ENCODE measurements at regions not wholly inside any gene's neighbourhood (a gene's known extent, or its start where the extent isn't known, plus 50 kb on each side); places are given as distances from the start of the nearest gene placed in this dataset.
"Not testable (repeated sequence)": the region's sequence is repeated elsewhere in the genome, so short reads cannot be mapped to it uniquely, and the experiment has no call there.

DNA sequence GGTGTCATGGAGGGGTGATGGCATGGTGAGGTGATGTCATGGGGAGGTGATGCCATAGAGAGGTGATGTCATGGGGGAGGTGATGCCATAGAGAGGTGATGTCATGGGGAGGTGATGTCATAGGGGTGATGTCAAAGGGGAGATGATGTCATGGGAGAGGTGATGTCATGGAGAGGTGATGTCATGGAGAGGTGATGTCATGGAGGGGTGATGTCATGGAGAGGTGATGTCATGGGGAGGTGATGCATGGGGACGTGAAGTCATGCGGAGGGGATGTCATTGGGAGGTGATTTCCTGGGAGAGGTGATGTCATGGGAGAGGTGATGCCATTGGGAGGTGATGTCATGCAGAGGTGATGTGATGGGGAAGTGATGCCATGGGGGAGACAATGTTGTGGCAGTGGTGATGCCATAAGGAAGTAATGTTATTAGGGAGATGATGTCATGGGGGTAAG lies 92.1 kb upstream of the C1orf174 start:
- no peak for DNase-seq (ENCODE audit: low read depth in 2 of 2)

DNA sequence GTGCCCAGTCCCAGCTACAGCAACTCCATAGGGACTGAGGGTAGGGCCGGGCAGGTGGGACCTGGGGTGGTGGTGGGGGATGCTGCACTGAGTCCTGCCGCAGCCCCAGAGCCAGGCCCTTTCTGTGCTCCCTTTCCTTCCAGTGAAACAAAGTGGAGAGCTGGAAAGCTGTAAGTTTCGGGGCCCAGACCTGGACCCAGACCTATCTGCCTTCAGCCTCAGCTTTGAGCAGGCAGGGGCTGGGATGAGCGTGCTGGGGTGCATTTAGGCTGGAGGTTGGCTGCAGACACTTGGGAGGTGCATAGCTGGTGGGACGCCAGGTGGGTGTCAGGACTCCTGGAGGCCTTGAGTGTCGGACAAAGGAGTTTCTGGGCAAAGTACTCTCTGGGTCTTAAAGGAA lies 92.7 kb upstream of the C1orf174 start:
- no peak for DNase-seq (ENCODE audit: low read depth in 2 of 2)

DNA sequence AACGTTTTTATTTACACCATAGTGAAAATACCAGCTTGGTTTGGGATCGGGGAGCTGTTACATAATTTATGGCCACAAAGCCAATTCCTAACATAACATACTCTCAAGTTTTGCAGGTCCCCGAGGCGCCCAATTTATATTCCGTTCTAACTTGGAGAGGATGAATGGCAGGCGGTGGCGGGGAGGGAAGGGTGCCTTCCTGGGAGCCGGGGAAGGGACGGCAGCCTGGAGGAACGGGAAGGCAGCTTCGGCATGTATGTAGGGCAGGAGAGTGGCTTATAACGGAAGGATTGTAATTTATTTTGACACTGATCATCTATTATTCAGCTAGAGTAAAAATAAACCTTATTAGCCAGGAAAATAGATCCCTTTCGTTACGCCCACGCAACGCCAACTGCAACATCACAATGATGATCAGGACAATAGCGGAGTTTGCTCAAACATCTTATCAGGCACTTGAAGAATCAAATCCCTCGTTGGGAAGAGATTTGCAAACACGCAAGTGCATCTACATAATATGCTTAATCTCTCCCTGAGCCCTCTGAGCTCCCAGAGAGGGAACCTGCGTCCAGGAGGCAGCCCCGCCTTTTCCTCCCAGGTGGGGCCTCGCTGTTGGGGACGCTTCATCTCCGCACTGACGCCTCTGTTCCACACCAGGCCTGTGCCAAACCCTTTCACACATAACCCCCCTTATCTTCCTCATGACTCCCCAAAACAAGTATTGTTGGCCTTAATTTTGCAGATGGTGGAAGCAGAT lies 93.7 kb upstream of the C1orf174 start:
- DNase-seq (ENCODE audit: low read depth in 2 of 2) = no peak

DNA sequence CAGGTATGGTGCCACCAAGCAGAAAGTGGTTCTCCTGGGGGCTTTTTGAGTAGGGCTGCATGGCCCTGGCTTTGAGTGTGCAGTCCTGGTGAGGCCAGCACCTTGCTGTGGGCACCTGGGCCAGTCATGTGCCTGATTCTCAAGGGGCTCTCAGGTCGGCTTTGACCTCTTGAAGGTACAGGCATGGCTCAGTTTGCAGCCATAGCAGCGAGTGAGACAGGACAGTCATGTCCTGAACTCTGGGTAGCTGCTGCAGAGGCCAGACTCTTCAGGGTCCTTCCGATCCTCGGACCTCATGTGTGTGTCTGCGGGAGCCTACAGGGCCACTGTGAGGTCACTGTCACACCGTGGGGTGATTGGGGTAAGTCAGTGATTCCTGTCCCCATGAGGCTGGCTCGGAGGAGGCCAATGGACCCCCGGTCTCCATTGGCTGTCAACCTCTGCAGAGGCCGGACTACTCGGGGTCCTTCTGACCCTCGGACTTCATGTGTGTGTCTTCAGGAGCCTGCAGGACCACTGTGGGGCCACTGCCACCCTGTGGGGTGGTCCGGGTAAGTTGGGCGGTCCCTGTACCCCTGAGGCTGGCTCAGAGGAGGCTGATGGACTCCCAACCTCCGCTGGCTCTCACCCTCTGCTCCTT lies 95.2 kb upstream of the C1orf174 start:
- DNase-seq (ENCODE audit: low read depth in 2 of 2) = no peak

DNA sequence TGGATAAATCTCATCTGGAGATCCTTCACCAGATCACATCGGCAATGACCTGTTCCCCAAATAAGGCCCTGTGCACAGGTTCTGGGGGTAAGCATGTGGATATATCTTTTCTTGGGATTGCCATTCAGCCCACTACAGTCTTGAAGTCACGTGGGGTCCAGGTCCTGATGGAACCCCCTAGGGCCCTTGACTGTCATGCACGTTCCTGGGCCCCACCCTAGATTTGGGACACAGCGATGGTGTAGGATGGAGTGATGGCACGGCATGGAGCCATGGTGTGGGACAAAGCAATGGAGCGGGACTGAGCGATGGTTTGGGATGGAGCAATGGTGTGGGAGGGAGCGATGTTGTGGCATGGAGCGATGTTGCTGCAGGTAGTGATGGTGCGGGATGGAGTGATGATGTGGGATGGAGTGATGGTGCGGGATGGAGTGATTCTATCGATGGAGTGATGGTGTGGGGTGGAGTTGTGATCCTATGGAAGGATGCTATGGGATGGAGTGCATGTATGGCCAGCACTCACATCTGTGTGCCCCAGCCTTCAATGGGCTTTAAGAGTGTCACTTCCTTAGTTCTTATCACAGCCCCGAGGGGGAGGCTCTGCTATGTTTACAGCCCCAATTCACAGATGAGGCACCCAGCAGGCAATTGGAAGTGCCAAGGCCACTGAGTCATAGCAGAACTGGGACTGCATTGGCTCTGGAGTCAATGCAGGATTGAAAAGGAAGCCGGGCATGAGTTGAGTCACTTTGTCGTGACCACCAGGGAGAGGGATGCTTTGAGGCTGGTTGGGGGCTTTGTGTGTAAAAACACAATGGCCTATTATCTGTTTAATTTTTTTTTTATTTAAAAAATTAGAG lies 97.0 kb upstream of the C1orf174 start:
- DNase-seq (ENCODE audit: low read depth in 2 of 2) = no peak

DNA sequence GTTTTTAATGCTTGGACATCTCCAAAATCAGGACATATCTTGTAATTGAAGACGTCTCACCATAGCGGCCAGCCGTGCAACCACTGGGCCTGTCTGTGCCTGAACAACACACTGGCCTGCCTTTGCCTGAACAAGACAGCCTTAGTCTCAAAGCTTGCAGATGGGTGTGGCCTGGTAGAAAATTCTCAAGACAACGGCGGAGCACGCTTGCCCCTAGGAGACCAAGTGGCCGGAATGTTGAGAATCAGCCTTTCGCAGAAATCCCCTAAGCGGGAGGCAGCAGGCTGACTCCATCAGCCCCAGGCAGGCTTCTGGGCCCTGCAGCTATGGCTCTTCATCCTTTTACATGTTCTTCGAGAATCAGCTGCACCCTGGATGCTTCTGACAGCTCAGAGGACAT lies 98.0 kb upstream of the C1orf174 start:
- DNase-seq (ENCODE audit: low read depth in 2 of 2) = no peak

DNA sequence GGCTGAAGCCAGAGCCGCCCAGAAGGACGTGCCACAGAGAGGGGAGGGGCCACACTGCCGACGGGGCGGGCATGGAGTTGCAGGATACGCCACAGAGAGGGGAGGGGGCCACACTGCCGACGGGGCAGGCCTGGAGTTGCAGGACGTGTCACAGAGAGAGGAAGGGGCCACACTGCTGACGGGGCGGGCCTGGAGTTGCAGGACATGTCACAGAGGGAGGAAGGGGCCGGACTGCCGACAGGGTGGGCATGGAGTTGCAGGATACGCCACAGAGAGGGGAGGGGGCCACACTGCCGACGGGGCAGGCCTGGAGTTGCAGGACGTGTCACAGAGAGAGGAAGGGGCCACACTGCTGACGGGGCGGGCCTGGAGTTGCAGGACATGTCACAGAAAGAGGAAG lies 99.4 kb upstream of the C1orf174 start:
- DNase-seq (ENCODE audit: low read depth in 2 of 2) = not testable (repeated sequence)

DNA sequence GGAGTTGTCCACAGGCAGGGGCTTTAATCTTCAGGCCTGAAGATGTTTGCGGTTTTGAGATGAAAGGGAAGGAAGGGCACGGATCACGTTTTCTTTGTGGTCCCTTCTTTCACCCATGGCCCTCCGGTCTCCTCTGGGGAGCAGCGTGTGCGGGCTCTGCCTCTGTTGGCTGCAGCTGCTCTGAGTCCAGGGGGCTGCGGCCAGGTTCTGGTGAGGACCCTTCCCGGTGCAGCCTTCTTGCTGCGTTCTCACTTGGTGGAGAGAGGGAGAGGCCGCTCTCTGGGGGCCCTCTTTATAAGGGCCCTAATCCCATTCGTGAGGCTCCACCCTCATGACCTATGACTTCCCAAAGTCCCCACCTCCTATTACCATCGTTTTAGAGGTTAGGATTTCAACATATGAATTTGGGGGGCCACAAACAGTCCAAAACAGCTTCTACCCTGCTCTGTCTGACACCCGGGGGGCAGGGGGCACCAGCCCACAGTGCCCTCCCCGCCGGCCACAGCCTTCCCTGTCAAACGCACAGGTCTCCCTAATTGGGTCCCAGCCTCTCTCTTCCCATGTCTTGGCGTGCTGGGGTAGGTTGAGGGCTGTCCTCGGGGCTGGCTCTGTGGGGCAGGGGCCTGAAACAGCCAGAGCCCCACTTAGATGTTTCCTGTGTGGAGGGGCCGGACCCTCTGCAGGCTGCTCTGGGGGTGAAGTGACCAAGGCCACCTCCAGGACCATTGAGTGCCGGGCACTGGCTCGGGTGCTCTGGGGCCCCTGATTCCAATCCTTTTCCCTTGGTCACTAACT lies 100.1 kb upstream of the C1orf174 start:
- no peak for DNase-seq (ENCODE audit: low read depth in 2 of 2)

DNA sequence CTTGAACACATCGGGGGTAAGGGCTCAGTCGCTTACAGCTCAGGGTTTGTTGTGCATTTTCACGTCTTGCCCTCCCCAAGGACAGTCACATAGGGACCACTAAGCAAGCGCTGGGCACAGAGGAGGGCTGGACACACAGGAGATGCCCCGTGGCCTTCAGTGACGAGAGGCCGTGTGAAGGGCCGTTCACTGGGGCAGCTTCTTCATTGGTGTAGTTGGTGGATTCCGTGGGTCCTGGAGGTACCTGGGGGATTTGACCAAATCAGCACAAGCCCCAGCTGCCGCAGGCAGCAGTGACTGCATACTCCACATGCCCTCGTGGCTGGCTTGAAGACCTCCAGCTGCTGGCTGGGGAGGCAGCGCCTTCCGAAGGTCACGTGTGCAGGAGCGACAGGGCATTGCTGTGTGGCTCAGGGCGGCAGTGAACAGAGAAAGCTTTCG lies 100.8 kb upstream of the C1orf174 start:
- DNase-seq (ENCODE audit: low read depth in 2 of 2) = no peak

DNA sequence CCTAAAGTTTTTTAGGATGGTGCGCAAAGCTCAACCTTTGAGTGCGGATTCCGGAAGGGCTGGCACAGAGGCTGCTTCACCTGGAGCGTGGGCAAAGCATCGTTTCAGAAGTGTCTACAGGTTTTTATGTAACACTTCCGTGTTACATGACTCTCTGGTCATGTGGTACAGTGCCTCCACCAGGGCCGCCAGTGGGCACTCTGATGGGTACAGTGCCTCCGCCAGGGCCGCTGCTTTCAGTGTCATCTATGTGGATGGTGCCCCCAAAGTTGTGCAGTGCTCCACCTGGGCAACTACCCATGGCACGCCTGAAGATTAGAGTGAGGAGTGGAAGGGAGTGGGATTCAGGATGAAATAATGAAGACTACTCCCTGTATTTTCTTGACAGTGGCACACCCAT lies 101.4 kb upstream of the C1orf174 start:
- DNase-seq (ENCODE audit: low read depth in 2 of 2) = no peak

DNA sequence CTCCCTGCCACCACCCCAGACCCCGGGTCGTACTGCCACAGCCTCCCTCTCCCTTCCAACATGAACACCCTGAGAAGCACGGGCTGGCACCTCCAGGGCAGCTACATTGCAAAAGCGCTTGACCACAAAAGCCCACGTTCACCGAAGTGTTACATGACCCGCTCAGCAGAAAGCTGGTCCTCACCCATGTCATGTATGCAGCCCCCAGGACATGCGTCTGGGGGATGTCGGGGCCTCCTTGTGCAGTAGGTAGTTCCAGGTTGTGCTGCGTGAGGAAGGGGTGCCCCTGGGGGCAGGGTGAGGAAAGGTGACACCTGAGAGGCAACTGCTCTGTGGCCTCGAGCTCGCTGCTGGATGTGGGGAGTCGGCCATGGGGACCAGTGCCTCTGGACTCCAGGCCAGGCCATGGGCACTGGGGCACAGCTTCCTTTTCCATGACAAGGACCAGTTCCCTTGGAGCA lies 102.0 kb upstream of the C1orf174 start:
- DNase-seq (ENCODE audit: low read depth in 2 of 2) = no peak

DNA sequence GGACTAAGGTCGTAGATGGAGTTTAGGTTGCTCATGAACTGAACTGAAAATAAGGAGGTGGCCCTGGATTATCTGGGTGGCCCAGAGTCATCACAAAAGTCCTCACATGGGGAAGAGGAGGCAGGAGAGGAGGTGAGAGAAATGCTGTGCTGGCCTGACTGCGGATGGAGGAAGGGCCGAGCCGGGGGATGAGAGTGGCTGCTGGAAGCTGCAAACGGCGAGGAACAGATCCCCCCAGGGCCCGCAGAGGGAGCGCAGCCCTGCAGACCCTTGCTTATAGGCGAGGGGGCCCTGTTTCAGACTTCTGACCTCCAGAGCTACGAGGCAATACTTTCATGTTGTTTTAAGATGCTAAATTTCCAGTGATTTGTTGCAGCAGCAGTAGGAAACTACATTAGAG lies 102.7 kb upstream of the C1orf174 start:
- DNase-seq (ENCODE audit: low read depth in 2 of 2) = no peak

DNA sequence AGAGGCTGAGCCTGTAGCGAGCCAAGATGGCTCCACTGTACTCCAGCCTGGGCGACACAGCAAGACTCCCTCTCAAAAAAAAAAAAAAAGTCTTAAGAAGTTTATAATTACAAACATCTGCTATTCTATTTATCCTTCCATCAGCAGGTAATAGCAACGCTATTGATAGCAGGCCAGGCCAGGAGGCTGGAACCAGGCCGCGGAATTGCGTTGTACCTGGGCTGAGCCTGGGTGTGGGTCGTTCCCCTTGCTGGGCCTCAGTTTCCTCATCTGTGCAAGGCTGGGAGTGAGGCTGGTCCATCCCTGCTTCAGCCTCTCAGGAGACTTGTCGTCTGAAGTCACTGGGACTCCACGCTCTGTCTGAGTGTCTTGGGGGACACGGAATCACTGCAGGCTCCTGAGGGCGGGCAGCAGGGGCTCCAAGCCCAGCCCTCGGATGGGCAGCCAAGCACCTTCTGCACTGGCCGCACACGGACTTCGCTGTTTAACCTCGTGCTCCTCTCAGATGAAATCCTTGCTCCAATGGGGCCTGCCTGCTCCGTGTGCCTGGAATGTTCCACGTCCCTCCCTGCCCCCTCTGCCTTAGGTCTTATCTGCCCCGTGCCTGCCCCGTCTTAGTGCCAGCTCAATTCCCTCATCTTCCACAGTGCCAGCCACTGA lies 103.9 kb upstream of the C1orf174 start:
- no peak for DNase-seq (ENCODE audit: low read depth in 2 of 2)

DNA sequence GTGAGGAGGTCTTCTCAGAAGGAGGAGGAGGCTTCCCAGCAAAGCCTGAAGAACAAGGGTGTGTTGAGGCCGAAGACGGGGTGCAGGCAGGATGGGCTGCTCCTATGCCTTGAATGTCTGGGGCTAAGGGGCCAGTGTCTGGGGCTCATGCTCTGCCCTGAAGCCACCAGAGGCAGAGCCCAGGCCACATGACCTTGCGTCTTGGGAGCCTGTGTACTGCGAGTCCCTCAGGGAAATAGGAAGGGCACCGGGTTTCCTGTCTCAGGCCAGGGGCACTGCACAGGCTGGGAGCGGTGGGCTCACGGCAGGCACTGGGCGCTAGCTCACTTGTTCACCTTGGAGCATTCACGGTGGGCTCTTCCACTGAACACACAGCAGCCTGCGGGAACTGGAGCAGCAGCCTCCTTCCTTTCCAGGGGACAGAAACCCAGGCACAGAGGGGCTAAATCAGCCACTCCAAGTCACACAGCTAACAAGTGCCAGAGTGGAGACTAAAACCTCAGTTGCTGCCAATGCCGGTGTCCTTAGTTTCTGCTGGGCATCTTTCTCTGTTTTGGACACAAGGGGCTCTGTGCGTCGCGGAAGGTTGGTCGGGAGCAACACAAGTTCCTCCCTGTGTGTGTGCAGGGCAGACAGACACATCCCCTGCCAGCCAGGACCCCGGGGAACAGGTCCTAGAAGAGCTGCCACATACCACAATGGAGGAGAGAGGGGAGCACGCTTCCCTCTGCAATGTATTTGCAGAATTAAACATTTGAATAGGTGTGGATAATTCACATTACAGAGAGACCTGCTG lies 104.8 kb upstream of the C1orf174 start:
- no peak for DNase-seq (ENCODE audit: low read depth in 2 of 2)

DNA sequence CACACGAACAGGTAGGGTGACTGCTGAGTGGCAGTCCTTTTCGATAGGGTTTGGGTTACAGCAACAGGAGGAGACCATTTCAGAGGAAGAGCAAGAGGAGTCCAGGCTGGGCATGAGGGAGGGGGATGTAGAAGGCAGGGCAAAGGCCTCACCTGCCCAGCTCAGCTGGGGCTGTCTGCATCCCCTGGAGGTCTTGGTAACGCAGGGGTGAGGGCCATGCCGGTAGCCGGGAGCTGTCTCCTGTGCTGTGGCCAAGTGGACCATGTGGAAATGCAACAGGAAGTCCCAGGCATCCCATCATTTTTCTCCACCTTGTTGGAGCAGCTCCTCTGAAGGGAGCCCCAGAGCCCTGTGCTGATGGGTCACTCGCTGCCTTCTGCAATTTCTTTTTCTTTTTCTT lies 105.4 kb upstream of the C1orf174 start:
- no peak for DNase-seq (ENCODE audit: low read depth in 2 of 2)

DNA sequence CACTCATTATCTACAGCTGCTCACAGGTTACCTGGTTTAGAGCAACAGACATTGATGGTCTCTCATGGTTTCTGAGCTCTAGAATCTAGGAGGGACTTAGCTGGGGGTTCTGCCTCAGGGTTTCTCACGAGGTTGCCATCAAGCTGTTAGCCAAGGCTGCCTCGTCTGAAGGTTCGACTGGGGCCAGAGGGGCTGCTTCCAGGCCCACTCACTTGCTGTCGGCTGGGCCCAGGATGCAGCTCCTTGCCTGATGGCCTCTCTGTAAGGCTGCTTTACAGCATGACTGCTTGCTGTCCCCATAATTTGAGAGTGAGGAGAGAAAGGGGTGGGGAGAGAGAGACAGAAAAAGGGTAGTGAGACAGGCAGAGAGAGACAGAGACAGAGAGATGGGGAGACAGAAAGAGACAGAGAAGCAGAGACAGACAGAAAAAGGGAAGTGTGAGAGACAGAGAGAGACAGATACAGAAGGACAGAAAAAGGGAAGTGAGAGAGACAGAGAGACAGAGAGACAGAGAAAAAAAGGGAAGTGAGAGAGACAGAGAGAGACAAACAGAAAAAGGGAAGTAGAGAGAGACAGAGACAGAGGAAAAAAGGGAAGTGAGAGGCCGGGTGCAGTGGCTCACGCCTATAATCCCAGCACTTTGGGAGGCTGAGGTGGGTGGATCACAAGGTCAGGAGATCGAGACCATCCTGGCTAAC lies 106.8 kb upstream of the C1orf174 start:
- DNase-seq (ENCODE audit: low read depth in 2 of 2) = no peak

DNA sequence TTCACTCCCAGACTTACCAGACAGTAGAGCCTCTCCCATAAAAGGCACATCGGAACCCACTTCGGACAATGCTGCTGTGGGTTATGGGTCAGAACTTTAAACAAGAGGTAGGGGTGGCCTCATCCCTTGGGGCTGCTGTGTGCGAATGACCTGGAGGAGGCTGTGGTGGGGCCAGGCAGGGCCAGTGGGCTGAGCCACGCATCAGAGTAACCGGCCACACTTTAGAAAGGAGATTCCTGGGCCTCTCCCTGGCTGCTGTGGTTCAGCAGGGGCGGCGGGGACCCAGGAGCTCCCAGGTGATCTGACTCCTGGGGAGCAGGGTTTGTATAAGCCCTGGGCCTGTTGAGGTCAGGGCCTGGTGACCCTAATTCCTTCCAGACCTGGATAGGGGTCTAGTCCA lies 110.2 kb upstream of the C1orf174 start:
- no peak for DNase-seq (ENCODE audit: low read depth in 2 of 2)

DNA sequence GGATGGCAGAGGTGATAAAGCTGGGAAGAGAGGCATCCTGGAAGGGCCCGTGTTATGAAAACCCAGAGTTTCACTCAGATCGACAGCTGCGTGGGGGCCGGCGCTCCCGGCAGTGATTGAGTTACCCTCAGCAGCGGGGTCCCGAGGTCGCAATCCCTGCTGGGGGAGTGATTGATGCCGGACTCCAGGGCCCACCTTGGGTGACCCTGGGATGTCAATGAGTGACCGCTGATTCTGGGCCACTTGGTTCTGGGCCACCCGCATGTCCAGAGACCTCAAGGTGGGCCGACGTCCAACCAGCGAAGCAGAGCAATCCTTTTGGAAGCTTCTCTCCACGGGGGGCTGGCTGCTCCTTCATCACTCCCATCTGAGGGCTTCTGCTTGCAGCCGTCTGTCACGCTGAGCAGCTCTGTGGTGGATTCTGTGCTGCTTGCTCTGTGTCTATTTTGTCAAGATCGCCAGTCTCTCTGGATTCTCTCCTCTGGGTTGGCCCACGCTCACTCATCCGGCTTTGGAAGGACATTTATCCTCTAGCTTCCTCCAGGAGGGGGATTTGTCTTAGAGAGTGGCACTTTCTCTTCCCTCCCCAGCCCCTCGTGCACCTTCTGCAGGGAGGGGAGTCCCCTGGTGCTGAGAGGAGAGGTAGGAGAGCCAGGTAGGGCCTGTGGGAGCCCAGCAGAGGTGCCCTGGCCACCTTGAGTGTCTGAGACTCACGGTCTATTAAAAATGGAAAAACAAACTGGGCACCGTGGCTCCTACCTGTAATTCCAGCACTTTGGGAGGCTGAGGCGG lies 110.9 kb upstream of the C1orf174 start:
- no peak for DNase-seq (ENCODE audit: low read depth in 2 of 2)
